A673 (cell line): ENCODE measurements at regions not wholly inside any gene's neighbourhood (a gene's known extent, or its start where the extent isn't known, plus 50 kb on each side); places are given as distances from the start of the nearest gene placed in this dataset.

Source experiments
- EZH2 ChIP-seq: fragments of 200-600 bp; sonication (generic); IDR thresholded peaks from 2 replicates; pipeline ENCODE4 v1.6.1; 2017; ENCODE audit warnings: borderline replicate concordance, low read depth, mild to moderate bottlenecking, mixed read lengths, antibody characterized with exemption, low read length; ENCODE audit not compliant: poor library complexity, severe bottlenecking
- TF ChIP-seq, protein P1 (sequence below): fragments of 300-800, 200-600 bp; sonication (generic); conservative IDR thresholded peaks from 2 replicates; pipeline ENCODE4 v1.5.1; 2017; ENCODE audit warnings: low read depth, mild to moderate bottlenecking, antibody characterized with exemption, low read length, moderate library complexity, mixed read lengths

GRCh38 chr14:98217530-98217929, 1054.5 kb downstream of the BCL11B start:
- TF ChIP-seq, protein P1, sequence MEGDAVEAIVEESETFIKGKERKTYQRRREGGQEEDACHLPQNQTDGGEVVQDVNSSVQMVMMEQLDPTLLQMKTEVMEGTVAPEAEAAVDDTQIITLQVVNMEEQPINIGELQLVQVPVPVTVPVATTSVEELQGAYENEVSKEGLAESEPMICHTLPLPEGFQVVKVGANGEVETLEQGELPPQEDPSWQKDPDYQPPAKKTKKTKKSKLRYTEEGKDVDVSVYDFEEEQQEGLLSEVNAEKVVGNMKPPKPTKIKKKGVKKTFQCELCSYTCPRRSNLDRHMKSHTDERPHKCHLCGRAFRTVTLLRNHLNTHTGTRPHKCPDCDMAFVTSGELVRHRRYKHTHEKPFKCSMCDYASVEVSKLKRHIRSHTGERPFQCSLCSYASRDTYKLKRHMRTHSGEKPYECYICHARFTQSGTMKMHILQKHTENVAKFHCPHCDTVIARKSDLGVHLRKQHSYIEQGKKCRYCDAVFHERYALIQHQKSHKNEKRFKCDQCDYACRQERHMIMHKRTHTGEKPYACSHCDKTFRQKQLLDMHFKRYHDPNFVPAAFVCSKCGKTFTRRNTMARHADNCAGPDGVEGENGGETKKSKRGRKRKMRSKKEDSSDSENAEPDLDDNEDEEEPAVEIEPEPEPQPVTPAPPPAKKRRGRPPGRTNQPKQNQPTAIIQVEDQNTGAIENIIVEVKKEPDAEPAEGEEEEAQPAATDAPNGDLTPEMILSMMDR = no peak
- TF ChIP-seq EZH2 = no peak
